Prostate gland (tissue), 2 donors: ENCODE measurements at regions not wholly inside any gene's neighbourhood (a gene's known extent, or its start where the extent isn't known, plus 50 kb on each side); places are given as distances from the start of the nearest gene placed in this dataset.

Experiments
- CTCF ChIP-seq, 4 experiments: fragments of 200-600 bp in 2 of 4; fragments of 450-650 bp in 2 of 4; sonication (generic) in 2 of 4; IDR thresholded peaks; 1 replicate in 3 of 4; 2 replicates in 1 of 4; pipeline ENCODE4 v1.5.1; 2016 to 2019; ENCODE audit warnings: antibody characterized with exemption in 4 of 4, mild to moderate bottlenecking in 2 of 4, moderate library complexity in 2 of 4
- POLR2A ChIP-seq: fragments of 450-650 bp; IDR thresholded peaks from one replicate; pipeline ENCODE4 v1.6.1; 2016; ENCODE audit warnings: antibody characterized with exemption, mild to moderate bottlenecking

GRCh38 chr3:168828014-168828413 is 732.3 kb upstream of the GOLIM4 start:
- TF ChIP-seq CTCF (IDR thresholded peaks at IDR 0.05) (no peak), POLR2A (no peak)
